Stomach (tissue), 4 donors: ENCODE measurements at regions not wholly inside any gene's neighbourhood (a gene's known extent, or its start where the extent isn't known, plus 50 kb on each side); places are given as distances from the start of the nearest gene placed in this dataset.

Experiments
- EP300 ChIP-seq: sonication (generic); formaldehyde crosslinking; IDR thresholded peaks from one replicate; pipeline ENCODE4 v1.6.1; 2017; ENCODE audit warnings: antibody characterized with exemption
- POLR2A ChIP-seq, 4 donors: fragments of 450-650 bp; IDR thresholded peaks; one replicate each; pipeline ENCODE4 v1.6.1; 2016; ENCODE audit warnings: antibody characterized with exemption in 4 of 4, control low read depth in 2 of 4, mild to moderate bottlenecking in 1 of 4, moderate library complexity in 1 of 4
- POLR2AphosphoS5 ChIP-seq, 3 donors: sonication (generic); formaldehyde crosslinking; IDR thresholded peaks; one replicate each; pipeline ENCODE4 v1.6.1; 2016; ENCODE audit warnings: antibody characterized with exemption in 3 of 3
- TF ChIP-seq, protein P1 (sequence below), 7 experiments: fragments of 450-650 bp in 4 of 7; fragments of 200-600 bp in 3 of 7; sonication (generic) in 3 of 7; IDR thresholded peaks; one replicate each; pipeline ENCODE4 v1.5.1; 2016 to 2019; ENCODE audit warnings: antibody characterized with exemption in 7 of 7, control low read depth in 2 of 7, mild to moderate bottlenecking in 1 of 7

- no peak for TF ChIP-seq POLR2A (IDR thresholded peaks at IDR 0.05)
- TF ChIP-seq, protein P1, sequence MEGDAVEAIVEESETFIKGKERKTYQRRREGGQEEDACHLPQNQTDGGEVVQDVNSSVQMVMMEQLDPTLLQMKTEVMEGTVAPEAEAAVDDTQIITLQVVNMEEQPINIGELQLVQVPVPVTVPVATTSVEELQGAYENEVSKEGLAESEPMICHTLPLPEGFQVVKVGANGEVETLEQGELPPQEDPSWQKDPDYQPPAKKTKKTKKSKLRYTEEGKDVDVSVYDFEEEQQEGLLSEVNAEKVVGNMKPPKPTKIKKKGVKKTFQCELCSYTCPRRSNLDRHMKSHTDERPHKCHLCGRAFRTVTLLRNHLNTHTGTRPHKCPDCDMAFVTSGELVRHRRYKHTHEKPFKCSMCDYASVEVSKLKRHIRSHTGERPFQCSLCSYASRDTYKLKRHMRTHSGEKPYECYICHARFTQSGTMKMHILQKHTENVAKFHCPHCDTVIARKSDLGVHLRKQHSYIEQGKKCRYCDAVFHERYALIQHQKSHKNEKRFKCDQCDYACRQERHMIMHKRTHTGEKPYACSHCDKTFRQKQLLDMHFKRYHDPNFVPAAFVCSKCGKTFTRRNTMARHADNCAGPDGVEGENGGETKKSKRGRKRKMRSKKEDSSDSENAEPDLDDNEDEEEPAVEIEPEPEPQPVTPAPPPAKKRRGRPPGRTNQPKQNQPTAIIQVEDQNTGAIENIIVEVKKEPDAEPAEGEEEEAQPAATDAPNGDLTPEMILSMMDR (IDR thresholded peaks at IDR 0.05), result no peak
- no peak for TF ChIP-seq EP300
- no peak for TF ChIP-seq POLR2AphosphoS5 (IDR thresholded peaks at IDR 0.05)
Observed at GRCh38 chr14:87461704-87462103, 531.3 kb downstream of the GALC start.
